SJCRH30 (cell line): ENCODE measurements at regions not wholly inside any gene's neighbourhood (a gene's known extent, or its start where the extent isn't known, plus 50 kb on each side); places are given as distances from the start of the nearest gene placed in this dataset.
A peak's percentile ranks its signal among the peaks of the same experiment; 100 is the strongest.

Experiments
- DNase-seq, 2 experiments: peaks; one replicate each; pipeline ENCODE4 v3.0.0-alpha.2; 2015 to 2020
- H3K27ac ChIP-seq: fragments of 250-450 bp; sonication (Bioruptor Pico); 2 replicates; pipeline ENCODE4 v1.5.1; 2020; ENCODE audit warnings: mild to moderate bottlenecking, moderate library complexity
- H3K27me3 ChIP-seq: fragments of 250-450 bp; sonication (Bioruptor Pico); 2 replicates; pipeline ENCODE4 v1.5.1; 2020; ENCODE audit warnings: mild to moderate bottlenecking, moderate library complexity
- H3K36me3 ChIP-seq: fragments of 250-450 bp; sonication (Bioruptor Pico); 2 replicates; pipeline ENCODE4 v1.5.1; 2020; ENCODE audit warnings: mild to moderate bottlenecking, moderate library complexity
- H3K4me1 ChIP-seq: fragments of 250-450 bp; sonication (Bioruptor Pico); 2 replicates; pipeline ENCODE4 v1.5.1; 2020; ENCODE audit warnings: mild to moderate bottlenecking, moderate library complexity
- H3K4me3 ChIP-seq: fragments of 250-450 bp; sonication (Bioruptor Pico); 2 replicates; pipeline ENCODE4 v1.5.1; 2020; ENCODE audit warnings: mild to moderate bottlenecking, moderate library complexity
- H3K9me3 ChIP-seq: fragments of 250-450 bp; sonication (Bioruptor Pico); replicated peaks from 2 replicates; pipeline ENCODE4 v1.5.1; 2020; ENCODE audit warnings: mild to moderate bottlenecking, moderate library complexity

DNA sequence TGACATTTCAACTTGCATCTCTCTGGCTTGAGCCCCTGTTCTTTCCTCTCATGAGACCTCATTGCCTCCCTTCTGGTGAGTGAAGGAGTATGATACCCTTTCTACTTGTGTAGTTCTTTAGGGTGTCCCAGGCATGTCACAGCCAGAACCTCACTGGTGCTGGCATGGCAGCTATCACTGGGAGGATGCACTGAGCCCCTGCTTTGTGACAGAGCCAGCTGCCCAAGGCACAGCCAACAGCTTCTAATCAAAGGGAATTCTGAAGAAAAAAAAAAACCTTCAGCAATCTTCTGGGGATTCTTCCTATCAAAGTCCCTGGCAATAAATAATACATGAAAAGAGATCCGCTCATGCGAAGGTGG, 652.6 kb upstream of the KLF4 start:
- DNase-seq, result no peak
- Histone ChIP-seq H3K4me1 (no peaks in the 10 kb centered on the region; the same call in 1 of the 2 replicates), H3K27me3 (no peaks in the 10 kb centered on the region), H3K9me3 (no peaks in the 10 kb centered on the region), H3K27ac (no peak overlapping the region), H3K4me3 (no peak overlapping the region), H3K36me3 (no peaks in the 10 kb centered on the region)

DNA sequence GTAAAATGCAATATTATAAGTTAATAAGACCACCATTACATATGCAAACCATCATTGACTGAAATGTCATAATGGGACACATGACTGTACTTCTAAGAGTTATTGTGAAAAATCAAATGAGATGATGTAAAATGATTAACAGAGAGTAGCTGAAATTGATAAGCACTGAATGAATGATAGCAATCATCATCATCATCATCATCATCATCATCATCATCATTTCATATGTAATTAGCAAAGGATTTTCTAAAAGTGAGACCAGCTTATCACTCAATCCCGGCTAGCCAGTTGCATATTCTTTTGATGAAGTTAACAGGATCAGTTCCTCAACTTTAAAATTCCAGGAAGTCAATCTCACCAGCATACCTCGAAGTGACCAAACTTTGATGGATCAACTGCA, 650.3 kb upstream of the KLF4 start:
- H3K4me3 ChIP-seq, result no peak overlapping the region
- no peaks in the 10 kb centered on the region for H3K36me3 ChIP-seq
- no peak for DNase-seq
- H3K9me3 ChIP-seq, result no peaks in the 10 kb centered on the region
- no peak overlapping the region for H3K27ac ChIP-seq
- H3K4me1 ChIP-seq, result no peaks in the 10 kb centered on the region; the same call in 1 of the 2 replicates
- H3K27me3 ChIP-seq, result 0 out of 2 replicates have a peak, but pooled peaks cover 3% of the 10 kb centered on the region

DNA sequence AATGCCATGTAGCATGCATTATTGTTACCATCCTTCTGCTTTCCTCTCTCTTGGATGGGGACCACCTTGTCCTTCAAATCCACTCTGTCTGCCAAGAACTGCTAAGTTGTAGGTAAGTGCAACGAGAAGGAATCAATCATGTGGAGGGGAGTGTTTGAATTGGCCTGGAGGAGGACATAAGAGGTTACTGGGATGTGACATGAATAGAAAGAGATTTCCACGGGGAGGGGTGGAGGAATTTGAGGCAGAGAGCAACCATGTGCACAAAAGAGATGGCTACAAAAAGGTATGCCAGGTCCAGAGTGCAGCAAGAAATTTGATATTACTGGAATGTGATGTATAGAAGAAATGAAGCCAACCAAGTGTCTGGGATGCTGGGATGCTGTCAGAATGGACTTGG, 648.9 kb upstream of the KLF4 start:
- Histone ChIP-seq H3K27me3 (0 out of 2 replicates have a peak, but pooled peaks cover 3% of the 10 kb centered on the region), H3K36me3 (no peaks in the 10 kb centered on the region)

GRCh38 chr9:108136656-108137055, 647.1 kb upstream of the KLF4 start:
- H3K4me1 ChIP-seq, result no peaks in the 10 kb centered on the region
- no peak overlapping the region for H3K27ac ChIP-seq
- no peaks in the 10 kb centered on the region for H3K36me3 ChIP-seq
- no peak overlapping the region for H3K4me3 ChIP-seq
- DNase-seq, result no peak
- 0 out of 2 replicates have a peak, but pooled peaks cover 3% of the 10 kb centered on the region for H3K27me3 ChIP-seq
- H3K9me3 ChIP-seq, result no peaks in the 10 kb centered on the region

More for the DNA sequence above, 648.9 kb upstream of the KLF4 start:
- Histone ChIP-seq H3K4me1 (no peaks in the 10 kb centered on the region), H3K27ac (no peak overlapping the region), H3K4me3 (no peak overlapping the region), H3K9me3 (no peaks in the 10 kb centered on the region)
- DNase-seq, result no peak

GRCh38 chr9:108134486-108135128, 645.0 kb upstream of the KLF4 start:
- H3K27me3 ChIP-seq, result 0 out of 2 replicates have a peak, but pooled peaks cover 3% of the 10 kb centered on the region
- no peak overlapping the region for H3K4me3 ChIP-seq
- no peak for DNase-seq
- no peak overlapping the region for H3K27ac ChIP-seq
- no peaks in the 10 kb centered on the region for H3K4me1 ChIP-seq
- H3K36me3 ChIP-seq, result 0 out of 2 replicates have a peak, but pooled peaks cover under 1% of the 10 kb centered on the region
- H3K9me3 ChIP-seq, result no peaks in the 10 kb centered on the region

DNA sequence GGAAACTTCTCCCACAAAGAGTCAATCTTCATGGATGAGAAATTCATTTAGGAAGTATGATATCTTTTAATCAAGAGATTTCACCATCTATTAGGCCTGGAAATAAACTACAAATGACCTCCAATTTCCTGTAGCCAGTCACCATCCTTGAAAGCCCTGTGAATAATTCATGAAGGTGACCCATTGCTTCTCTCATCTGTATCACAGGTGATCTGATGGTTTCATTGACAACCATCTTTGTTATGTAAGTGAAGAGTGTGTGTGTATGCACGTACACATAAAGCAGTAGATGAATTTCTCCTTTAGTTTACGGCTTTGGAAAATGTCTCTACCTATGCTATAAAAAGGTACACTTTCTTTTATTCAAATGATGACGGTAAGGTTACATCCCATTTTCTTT, 644.1 kb upstream of the KLF4 start:
- Histone ChIP-seq H3K4me3 (no peak overlapping the region), H3K36me3 (0 out of 2 replicates have a peak, but pooled peaks cover 3% of the 10 kb centered on the region), H3K27ac (no peak overlapping the region), H3K27me3 (peaks cover 3% of the 10 kb centered on the region; the same call in 1 of the 2 replicates), H3K9me3 (no peaks in the 10 kb centered on the region), H3K4me1 (no peaks in the 10 kb centered on the region)
- DNase-seq, result no peak

GRCh38 chr9:108133101-108133500, 643.5 kb upstream of the KLF4 start:
- Histone ChIP-seq H3K36me3 (0 out of 2 replicates have a peak, but pooled peaks cover 3% of the 10 kb centered on the region), H3K27me3 (peaks cover 3% of the 10 kb centered on the region; the same call in 1 of the 2 replicates), H3K4me1 (no peaks in the 10 kb centered on the region), H3K4me3 (no peak overlapping the region), H3K9me3 (no peaks in the 10 kb centered on the region), H3K27ac (no peak overlapping the region)
- no peak for DNase-seq

- no peaks in the 10 kb centered on the region for H3K9me3 ChIP-seq
- H3K27ac ChIP-seq, result no peak overlapping the region
- peaks cover 3% of the 10 kb centered on the region; the same call in 1 of the 2 replicates for H3K27me3 ChIP-seq
- H3K4me3 ChIP-seq, result no peak overlapping the region
- H3K4me1 ChIP-seq, result no peaks in the 10 kb centered on the region
- DNase-seq, result no peak
- H3K36me3 ChIP-seq, result 0 out of 2 replicates have a peak, but pooled peaks cover 3% of the 10 kb centered on the region
Measured at GRCh38 chr9:108130905-108131304, 641.3 kb upstream of the KLF4 start.

GRCh38 chr9:108125625-108126024, 636.1 kb upstream of the KLF4 start:
- Histone ChIP-seq H3K27me3 (peaks cover 4% of the 10 kb centered on the region; the same call in 1 of the 2 replicates), H3K9me3 (no peaks in the 10 kb centered on the region), H3K4me3 (no peak overlapping the region), H3K36me3 (0 out of 2 replicates have a peak, but pooled peaks cover 3% of the 10 kb centered on the region), H3K27ac (no peak overlapping the region), H3K4me1 (no peaks in the 10 kb centered on the region)
- DNase-seq, result peak in 1 of 2 experiments; percentile 48

GRCh38 chr9:108119530-108120113, 630.1 kb upstream of the KLF4 start:
- Histone ChIP-seq H3K36me3 (no peaks in the 10 kb centered on the region), H3K9me3 (no peaks in the 10 kb centered on the region), H3K4me3 (no peak overlapping the region), H3K27me3 (peaks cover 4% of the 10 kb centered on the region; the same call in 1 of the 2 replicates), H3K4me1 (no peaks in the 10 kb centered on the region), H3K27ac (no peak overlapping the region)
- DNase-seq, result no peak

DNA sequence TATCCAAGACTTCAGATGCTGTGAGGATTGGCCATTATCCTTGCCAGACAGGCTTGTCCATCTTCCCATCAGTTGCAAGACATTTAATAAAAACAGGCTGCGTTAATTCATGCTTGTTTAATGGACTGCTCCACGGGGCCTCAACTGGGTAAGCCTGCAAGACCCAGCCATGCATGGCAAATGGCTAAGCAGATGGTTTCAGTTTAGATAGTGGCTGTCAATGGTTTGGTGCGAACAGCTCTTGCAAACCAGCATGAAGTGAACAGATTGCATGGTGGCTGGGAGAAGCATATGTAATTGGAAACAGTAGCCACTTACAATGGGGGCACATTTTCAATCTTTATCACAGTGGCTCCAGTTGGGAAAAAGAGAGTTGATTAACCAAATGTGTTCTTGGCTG, 628.2 kb upstream of the KLF4 start:
- DNase-seq, result no peak
- Histone ChIP-seq H3K4me1 (no peaks in the 10 kb centered on the region), H3K36me3 (no peaks in the 10 kb centered on the region), H3K27ac (no peak overlapping the region), H3K9me3 (no peaks in the 10 kb centered on the region), H3K27me3 (no peaks in the 10 kb centered on the region; the same call in 1 of the 2 replicates), H3K4me3 (no peak overlapping the region)

DNA sequence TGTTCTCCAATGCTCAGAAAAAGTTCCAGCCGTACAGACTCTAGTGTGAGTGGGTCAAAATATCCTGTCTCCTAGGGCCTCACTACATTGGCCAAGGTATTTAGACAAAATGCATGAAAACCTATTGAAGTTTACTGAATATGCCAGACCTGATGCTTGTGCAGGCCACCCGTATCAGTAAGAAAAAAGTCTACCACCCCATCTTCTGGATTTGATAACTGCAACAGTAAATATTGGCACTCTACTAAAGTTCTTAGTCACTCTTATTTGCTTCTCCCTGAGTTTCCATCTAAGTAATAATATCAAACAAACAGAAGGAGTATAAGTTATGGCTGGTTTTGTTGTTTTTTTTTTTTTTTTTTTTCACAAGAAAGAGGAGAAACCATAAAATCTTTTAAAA, 627.7 kb upstream of the KLF4 start:
- DNase-seq, result no peak
- H3K27me3 ChIP-seq, result no peaks in the 10 kb centered on the region; the same call in 1 of the 2 replicates
- H3K36me3 ChIP-seq, result no peaks in the 10 kb centered on the region
- no peak overlapping the region for H3K27ac ChIP-seq
- H3K9me3 ChIP-seq, result no peaks in the 10 kb centered on the region
- H3K4me1 ChIP-seq, result no peaks in the 10 kb centered on the region
- H3K4me3 ChIP-seq, result no peak overlapping the region

DNA sequence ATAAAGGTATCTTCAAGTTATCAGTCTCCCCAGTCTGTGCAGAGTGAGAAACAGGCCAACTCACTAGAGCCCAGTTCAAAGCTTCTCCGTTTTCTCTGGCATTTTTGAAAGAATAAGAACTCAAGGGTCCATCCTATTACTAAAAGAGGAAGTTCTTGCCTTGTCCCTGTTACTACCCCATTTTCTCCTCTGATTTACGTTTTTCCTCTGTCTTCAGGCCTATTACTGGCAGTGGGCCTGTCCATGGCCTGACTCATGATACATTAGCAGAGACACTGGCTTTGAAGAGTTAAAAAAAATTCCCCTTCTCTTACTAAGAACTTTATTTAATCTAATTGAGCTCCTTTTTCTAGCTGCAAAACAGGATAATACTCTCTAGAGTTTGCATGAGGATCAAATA, 624.0 kb upstream of the KLF4 start:
- Histone ChIP-seq H3K4me1 (no peaks in the 10 kb centered on the region), H3K9me3 (no peaks in the 10 kb centered on the region), H3K36me3 (no peaks in the 10 kb centered on the region), H3K27me3 (no peaks in the 10 kb centered on the region; the same call in 1 of the 2 replicates), H3K27ac (no peak overlapping the region), H3K4me3 (no peak overlapping the region)
- DNase-seq, result no peak

GRCh38 chr9:108109927-108110690, 620.5 kb upstream of the KLF4 start:
- DNase-seq, result no peak
- Histone ChIP-seq H3K4me1 (no peaks in the 10 kb centered on the region), H3K9me3 (no peaks in the 10 kb centered on the region), H3K4me3 (no peak overlapping the region), H3K36me3 (no peaks in the 10 kb centered on the region), H3K27ac (no peak overlapping the region), H3K27me3 (no peaks in the 10 kb centered on the region)

DNA sequence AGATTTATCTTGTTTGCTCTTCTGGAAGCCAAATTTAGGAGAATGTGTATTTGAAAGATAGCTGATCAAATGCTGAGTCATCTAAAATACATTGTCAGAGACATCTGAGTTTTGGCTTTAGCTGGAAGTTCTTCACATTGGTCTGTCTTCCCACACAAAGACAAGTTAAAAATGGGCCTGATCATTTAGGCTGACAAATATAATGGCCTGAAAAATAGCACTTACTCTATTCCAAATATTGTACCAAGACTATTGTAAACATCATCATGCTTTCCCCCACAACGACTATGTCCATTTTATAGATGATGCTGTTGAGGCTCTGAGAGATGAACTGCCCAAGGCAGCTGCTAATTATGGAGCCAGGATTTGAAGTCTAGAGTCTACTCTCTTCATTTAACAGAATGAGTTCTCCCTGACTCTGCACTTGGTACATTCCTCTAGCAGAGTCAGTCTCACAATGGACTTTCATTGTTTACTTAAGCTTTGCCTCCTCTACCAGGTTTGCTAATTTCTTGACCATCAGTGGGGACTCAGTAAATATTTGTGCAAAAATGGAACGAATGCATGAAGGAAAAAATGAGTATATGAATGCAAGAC, 619.4 kb upstream of the KLF4 start:
- Histone ChIP-seq H3K9me3 (no peaks in the 10 kb centered on the region), H3K27ac (no peak overlapping the region), H3K27me3 (no peaks in the 10 kb centered on the region), H3K4me1 (no peaks in the 10 kb centered on the region), H3K4me3 (no peak overlapping the region), H3K36me3 (no peaks in the 10 kb centered on the region)
- no peak for DNase-seq
